Cardiac fibroblast (primary cell): ENCODE measurements at regions not wholly inside any gene's neighbourhood (a gene's known extent, or its start where the extent isn't known, plus 50 kb on each side); places are given as distances from the start of the nearest gene placed in this dataset.

Experiments
- DNase-seq, 2 donors: peaks; one replicate each; pipeline versions ENCODE4 v3.0.0 to v3.0.0-alpha.2; 2010; ENCODE audit warnings: low read depth in 2 of 2
- H3K4me3 ChIP-seq, 2 donors: replicated peaks in 1 of 2; 1 replicate in 1 of 2; 2 replicates in 1 of 2; pipeline ENCODE4 v1.5.1; 2011; ENCODE audit warnings: low read depth in 2 of 2, low read length in 2 of 2, mild to moderate bottlenecking in 2 of 2, moderate library complexity in 1 of 2
- TF ChIP-seq, protein P1 (sequence below): IDR thresholded peaks from one replicate; pipeline ENCODE4 v1.5.1; 2011; ENCODE audit warnings: low read depth, mild to moderate bottlenecking, low read length, inconsistent platforms

DNA sequence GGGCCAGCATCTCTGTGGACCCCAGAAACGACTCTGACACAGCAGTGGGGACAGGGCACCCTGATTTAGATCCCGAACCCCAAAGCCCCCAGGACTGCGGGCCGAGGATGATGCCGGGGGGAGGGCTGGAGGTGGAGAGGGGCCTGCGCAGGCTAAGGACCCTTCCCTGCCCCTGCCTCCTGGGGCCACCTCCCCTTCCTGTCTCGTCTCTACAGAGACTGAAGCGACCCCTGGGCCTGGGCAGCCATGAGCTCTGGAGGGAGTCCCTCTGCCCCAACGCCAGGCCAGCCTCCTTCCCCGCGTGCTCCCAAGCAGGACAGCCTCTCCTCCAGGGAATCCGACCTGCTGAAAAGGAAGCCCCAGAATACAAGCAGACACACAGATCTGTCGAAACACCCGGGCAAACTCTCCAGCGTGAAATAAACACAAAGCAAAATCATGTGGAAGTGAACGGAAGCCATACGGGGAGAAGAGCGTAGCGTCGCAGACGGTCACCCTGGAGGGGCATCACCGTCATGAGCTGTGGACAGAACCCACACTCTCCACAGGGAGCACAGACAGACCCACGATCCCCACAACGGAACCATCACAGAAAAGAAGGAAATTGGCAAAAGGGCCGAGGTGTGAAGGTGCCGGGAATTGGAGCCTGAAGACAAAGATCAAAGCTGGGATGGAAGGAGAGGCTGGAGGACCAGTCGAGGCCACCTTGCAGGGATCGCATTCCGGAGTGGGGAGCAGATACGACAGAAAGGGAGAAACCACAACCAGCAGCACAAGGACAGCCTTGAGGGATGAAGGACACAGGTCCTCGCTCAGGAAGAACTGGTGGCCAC is 51.0 kb upstream of the CTDP1 start:
- DNase-seq = no peak
- TF ChIP-seq, protein P1, sequence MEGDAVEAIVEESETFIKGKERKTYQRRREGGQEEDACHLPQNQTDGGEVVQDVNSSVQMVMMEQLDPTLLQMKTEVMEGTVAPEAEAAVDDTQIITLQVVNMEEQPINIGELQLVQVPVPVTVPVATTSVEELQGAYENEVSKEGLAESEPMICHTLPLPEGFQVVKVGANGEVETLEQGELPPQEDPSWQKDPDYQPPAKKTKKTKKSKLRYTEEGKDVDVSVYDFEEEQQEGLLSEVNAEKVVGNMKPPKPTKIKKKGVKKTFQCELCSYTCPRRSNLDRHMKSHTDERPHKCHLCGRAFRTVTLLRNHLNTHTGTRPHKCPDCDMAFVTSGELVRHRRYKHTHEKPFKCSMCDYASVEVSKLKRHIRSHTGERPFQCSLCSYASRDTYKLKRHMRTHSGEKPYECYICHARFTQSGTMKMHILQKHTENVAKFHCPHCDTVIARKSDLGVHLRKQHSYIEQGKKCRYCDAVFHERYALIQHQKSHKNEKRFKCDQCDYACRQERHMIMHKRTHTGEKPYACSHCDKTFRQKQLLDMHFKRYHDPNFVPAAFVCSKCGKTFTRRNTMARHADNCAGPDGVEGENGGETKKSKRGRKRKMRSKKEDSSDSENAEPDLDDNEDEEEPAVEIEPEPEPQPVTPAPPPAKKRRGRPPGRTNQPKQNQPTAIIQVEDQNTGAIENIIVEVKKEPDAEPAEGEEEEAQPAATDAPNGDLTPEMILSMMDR = no peak
- H3K4me3 ChIP-seq = no peak overlapping the region

DNA sequence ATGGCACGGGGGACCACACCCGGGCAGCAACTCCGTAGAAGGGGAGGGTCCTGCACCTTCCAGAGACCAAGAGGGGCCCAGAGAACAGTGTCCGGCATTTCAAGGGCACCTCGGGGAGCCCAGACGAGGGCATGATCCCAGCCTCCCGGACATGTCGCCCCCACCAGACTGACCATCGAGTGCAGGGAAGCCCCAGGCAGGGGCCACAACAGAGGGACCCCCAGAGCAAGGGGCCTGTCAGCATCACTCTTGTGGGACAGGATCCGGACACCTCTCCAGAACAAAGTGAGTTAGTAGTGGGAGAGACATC is 50.4 kb upstream of the CTDP1 start:
- TF ChIP-seq, protein P1 = no peak
- DNase-seq = no peak
- no peak overlapping the region for H3K4me3 ChIP-seq

DNA sequence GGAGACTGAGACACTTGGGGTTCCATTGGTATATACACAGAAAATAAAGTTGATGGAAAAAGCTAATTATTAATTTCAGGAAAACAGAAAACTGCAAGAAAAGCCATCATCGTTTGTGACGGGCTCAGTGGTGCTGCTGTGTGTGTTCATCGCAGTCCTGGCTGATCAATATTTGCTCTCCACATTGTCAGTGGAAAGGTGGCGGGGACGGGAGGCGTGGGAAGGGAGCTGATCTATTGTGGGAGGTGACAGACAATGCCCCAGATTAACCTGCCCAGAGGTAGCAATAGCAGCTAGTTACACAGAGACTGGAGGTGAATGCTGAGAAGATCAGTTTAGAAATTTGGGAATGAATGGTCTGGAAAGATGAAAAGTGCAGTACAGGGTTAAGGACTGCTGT is 50.0 kb upstream of the CTDP1 start:
- H3K4me3 ChIP-seq = no peak overlapping the region
- TF ChIP-seq, protein P1 = no peak
- DNase-seq = no peak
